Brain microvascular endothelial cell (primary cell): ENCODE measurements at regions not wholly inside any gene's neighbourhood (a gene's known extent, or its start where the extent isn't known, plus 50 kb on each side); places are given as distances from the start of the nearest gene placed in this dataset.
A peak's percentile ranks its signal among the peaks of the same experiment; 100 is the strongest.

ENCODE experiments used
- DNase-seq: peaks from one replicate; pipeline ENCODE4 v3.0.0-alpha.2; 2020
- H3K27ac ChIP-seq: fragments of 250-450 bp; sonication (Bioruptor Pico); 2 replicates; pipeline ENCODE4 v1.5.1; 2020; ENCODE audit warnings: mild to moderate bottlenecking, moderate library complexity
- H3K27me3 ChIP-seq: fragments of 250-450 bp; sonication (Bioruptor Pico); replicated peaks from 2 replicates; pipeline ENCODE4 v1.5.1; 2020; ENCODE audit warnings: mild to moderate bottlenecking
- H3K36me3 ChIP-seq: fragments of 250-450 bp; sonication (Bioruptor Pico); replicated peaks from 2 replicates; pipeline ENCODE4 v1.5.1; 2020; ENCODE audit warnings: mild to moderate bottlenecking
- H3K4me3 ChIP-seq: 2 replicates; pipeline ENCODE4 v1.5.1; 2011; ENCODE audit warnings: low read depth, mild to moderate bottlenecking, control low read depth, low read length, moderate library complexity
- CTCF ChIP-seq: IDR thresholded peaks from 2 replicates; pipeline ENCODE4 v1.5.1; 2011; ENCODE audit warnings: low read depth, mild to moderate bottlenecking, moderate library complexity, low read length, control low read depth, inconsistent platforms; ENCODE audit errors: missing control alignments
- in situ Hi-C: cut with HindIII; loops from 2 replicates; pipeline ENCODE4 v1.10.0; 2017; ENCODE audit warnings: low sequenced_read_pairs, low pct_ligation_motif_present

GRCh38 chr14:61927060-61927459 is 164.8 kb downstream of the SNAPC1 start:
- TF ChIP-seq CTCF, result no peak
- Histone ChIP-seq H3K27ac (peak overlapping the region; percentile 70), H3K27me3 (no peaks in the 10 kb centered on the region), H3K36me3 (no peaks in the 10 kb centered on the region), H3K4me3 (no peak overlapping the region)
- in situ Hi-C loops, result no loop called here
- DNase-seq, result peak; percentile 31

- TF ChIP-seq CTCF, result no peak
- peak; percentile 62 for DNase-seq
- in situ Hi-C loops, result no loop called here
- Histone ChIP-seq H3K27ac (peak overlapping the region; percentile 70), H3K4me3 (no peak overlapping the region), H3K27me3 (no peaks in the 10 kb centered on the region), H3K36me3 (no peaks in the 10 kb centered on the region)
These were observed 165.3 kb downstream of the SNAPC1 start for GRCh38 chr14:61927520-61927919.

GRCh38 chr14:61928300-61928699 is 166.1 kb downstream of the SNAPC1 start:
- Histone ChIP-seq H3K27me3 (no peaks in the 10 kb centered on the region), H3K4me3 (no peak overlapping the region), H3K27ac (no peak overlapping the region), H3K36me3 (no peaks in the 10 kb centered on the region)
- no peak for TF ChIP-seq CTCF
- in situ Hi-C loops, result no loop called here
- DNase-seq, result no peak

DNA sequence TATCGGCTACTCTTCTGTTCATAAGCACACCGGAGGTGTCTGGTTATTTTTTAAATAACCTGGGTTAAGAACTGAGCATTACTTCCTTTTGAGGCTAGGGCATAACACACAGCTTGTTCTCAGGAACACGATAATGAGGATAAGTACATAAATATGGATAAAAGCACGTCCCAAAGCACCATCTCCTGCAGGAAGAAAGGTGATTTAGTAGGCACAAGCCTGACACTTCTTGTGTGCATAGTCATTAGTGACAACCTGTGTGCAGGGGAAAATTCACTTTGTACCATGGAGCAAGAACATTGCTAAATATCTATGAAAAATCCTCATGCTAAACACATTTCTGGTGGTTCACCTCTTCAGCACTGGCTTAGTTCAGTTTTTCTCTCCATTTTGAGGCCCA is 166.5 kb downstream of the SNAPC1 start:
- Histone ChIP-seq H3K27ac (no peak overlapping the region), H3K4me3 (no peak overlapping the region), H3K36me3 (no peaks in the 10 kb centered on the region), H3K27me3 (no peaks in the 10 kb centered on the region)
- TF ChIP-seq CTCF, result no peak
- DNase-seq, result no peak
- in situ Hi-C loops, result no loop called here

DNA sequence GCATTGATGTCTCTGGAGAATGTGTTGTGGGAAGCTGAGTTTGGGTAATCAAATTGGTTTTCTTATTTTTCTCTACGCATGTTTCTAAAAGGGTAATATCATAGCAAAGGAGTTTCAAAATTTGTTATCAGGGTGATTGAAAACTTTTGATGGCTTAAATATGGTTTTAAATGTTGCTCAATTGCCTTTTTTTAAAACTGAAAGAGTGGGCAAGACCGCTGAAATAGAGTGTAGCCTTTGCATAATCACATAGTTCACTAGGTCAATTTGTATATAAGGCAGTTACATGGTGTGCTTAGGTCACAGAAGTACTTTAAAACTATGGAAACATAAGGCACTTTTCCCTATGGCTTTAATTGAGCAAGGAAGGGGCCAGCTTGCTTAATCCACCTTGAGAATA is 167.4 kb downstream of the SNAPC1 start:
- H3K36me3 ChIP-seq, result no peaks in the 10 kb centered on the region
- in situ Hi-C loops, result no loop called here

More for the DNA sequence above, 167.4 kb downstream of the SNAPC1 start:
- DNase-seq, result no peak
- H3K27ac ChIP-seq, result no peak overlapping the region
- no peak overlapping the region for H3K4me3 ChIP-seq
- no peak for TF ChIP-seq CTCF
- no peaks in the 10 kb centered on the region for H3K27me3 ChIP-seq
